ENCODE measurements at regions not wholly inside any gene's neighbourhood (a gene's known extent, or its start where the extent isn't known, plus 50 kb on each side); places are given as distances from the start of the nearest gene placed in this dataset.

DNA sequence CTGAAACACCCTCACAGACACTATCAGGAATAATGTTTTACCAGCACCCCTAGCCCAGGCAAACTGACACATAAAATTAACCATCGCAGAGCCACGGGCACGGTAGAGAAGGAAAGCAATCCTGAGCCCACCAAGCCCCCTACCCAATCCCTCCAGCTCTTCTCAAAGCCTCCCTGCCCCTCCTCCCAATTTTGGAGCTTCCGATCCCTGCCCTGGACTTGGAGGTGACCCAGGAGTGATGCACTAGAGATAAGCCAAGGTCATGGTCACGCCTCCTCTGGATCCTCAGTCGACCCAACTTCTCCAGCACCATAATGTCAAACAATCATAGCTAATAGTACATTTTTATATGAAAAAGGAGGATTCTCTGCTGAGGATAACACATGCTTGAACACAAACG lies 188.7 kb upstream of the NSMCE3 start:
- Histone ChIP-seq H3K4me3 (no peak overlapping the region), H3K4me2 (no peak overlapping the region), H3K27ac (no peak overlapping the region), H3K4me1 (no peaks in the 10 kb centered on the region), H3K9me3 (no peaks in the 10 kb centered on the region)
- WGBS (ENCODE audit: missing lambda C conversion rate) = 41% methylated on average over 7 of the region's 7 CpGs
- DNase-seq (ENCODE audit: low read depth in 1 of 2, low spot score in 1 of 2) (no peak), ATAC-seq (no peak), FAIRE-seq (no peak)
- TF ChIP-seq HOXB13 (CRISPR knock-in tag; IDR thresholded peaks at IDR 0.05; ENCODE audit: low read depth) = no peak
- POLR2A ChIA-PET = no interaction called here
- CTCF ChIA-PET = interaction anchor here (1.6 kb wide), 2 partner anchors 9 kb away, joined by 4 to 7 read pairs; no protein-coding TSS in a partner anchor

- no peak overlapping the region for H3K27ac ChIP-seq
- H3K4me3 ChIP-seq = no peak overlapping the region
- TF ChIP-seq SREBF2 (IDR thresholded peaks at IDR 0.05) = no peak
- no peak for TF ChIP-seq CBX2 (IDR thresholded peaks at IDR 0.05; ENCODE audit: borderline replicate concordance, low read depth)
- TF ChIP-seq EHF (CRISPR knock-in tag; IDR thresholded peaks at IDR 0.05) = no peak
- TF ChIP-seq MAZ (IDR thresholded peaks at IDR 0.05; ENCODE audit: borderline replicate concordance, low read depth, low read length) = no peak
- TF ChIP-seq CBX8 (IDR thresholded peaks at IDR 0.05) = no peak
- TF ChIP-seq CHD4 (IDR thresholded peaks at IDR 0.05; ENCODE audit: borderline replicate concordance) = no peak
- no peak for TF ChIP-seq ZNF302 (CRISPR knock-in tag; IDR thresholded peaks at IDR 0.05)
- TF ChIP-seq, protein P1, sequence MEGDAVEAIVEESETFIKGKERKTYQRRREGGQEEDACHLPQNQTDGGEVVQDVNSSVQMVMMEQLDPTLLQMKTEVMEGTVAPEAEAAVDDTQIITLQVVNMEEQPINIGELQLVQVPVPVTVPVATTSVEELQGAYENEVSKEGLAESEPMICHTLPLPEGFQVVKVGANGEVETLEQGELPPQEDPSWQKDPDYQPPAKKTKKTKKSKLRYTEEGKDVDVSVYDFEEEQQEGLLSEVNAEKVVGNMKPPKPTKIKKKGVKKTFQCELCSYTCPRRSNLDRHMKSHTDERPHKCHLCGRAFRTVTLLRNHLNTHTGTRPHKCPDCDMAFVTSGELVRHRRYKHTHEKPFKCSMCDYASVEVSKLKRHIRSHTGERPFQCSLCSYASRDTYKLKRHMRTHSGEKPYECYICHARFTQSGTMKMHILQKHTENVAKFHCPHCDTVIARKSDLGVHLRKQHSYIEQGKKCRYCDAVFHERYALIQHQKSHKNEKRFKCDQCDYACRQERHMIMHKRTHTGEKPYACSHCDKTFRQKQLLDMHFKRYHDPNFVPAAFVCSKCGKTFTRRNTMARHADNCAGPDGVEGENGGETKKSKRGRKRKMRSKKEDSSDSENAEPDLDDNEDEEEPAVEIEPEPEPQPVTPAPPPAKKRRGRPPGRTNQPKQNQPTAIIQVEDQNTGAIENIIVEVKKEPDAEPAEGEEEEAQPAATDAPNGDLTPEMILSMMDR (IDR thresholded peaks at IDR 0.05) = no peak
- TF ChIP-seq RAD21 (conservative IDR thresholded peaks at IDR 0.05 in 1 of 2, IDR thresholded peaks at IDR 0.05 in 1 of 2) = no peak
- FAIRE-seq (no peak), ATAC-seq (no peak), DNase-seq (ENCODE audit: low read depth in 1 of 2, low spot score in 1 of 2) (no peak)
- H3K9me3 ChIP-seq = no peaks in the 10 kb centered on the region
- WGBS (ENCODE audit: missing lambda C conversion rate) = 36% methylated on average over 6 of the region's 6 CpGs
- H3K4me1 ChIP-seq = no peaks in the 10 kb centered on the region
- POLR2A ChIA-PET = no interaction called here
- no peak overlapping the region for H3K4me2 ChIP-seq
- CTCF ChIA-PET = interaction anchor here (1.3 to 1.6 kb wide), 3 partner anchors 9 to 10 kb away, joined by 3 to 7 read pairs (median 4); no protein-coding TSS in a partner anchor
Observed at GRCh38 chr15:29457729-29458128, 188.1 kb upstream of the NSMCE3 start.

GRCh38 chr15:29456964-29457363 lies 187.3 kb upstream of the NSMCE3 start:
- POLR2A ChIA-PET = no interaction called here
- Histone ChIP-seq H3K27ac (no peak overlapping the region), H3K4me3 (no peak overlapping the region), H3K4me1 (no peaks in the 10 kb centered on the region), H3K4me2 (no peak overlapping the region), H3K9me3 (no peaks in the 10 kb centered on the region)
- ATAC-seq = no peak
- TF ChIP-seq, protein P2, sequence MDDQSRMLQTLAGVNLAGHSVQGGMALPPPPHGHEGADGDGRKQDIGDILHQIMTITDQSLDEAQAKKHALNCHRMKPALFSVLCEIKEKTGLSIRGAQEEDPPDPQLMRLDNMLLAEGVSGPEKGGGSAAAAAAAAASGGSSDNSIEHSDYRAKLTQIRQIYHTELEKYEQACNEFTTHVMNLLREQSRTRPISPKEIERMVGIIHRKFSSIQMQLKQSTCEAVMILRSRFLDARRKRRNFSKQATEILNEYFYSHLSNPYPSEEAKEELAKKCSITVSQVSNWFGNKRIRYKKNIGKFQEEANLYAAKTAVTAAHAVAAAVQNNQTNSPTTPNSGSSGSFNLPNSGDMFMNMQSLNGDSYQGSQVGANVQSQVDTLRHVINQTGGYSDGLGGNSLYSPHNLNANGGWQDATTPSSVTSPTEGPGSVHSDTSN (IDR thresholded peaks at IDR 0.05) = no peak
- TF ChIP-seq HEYL (CRISPR knock-in tag; IDR thresholded peaks at IDR 0.05) = no peak
- TF ChIP-seq KDM5A (IDR thresholded peaks at IDR 0.05) = no peak
- no peak for TF ChIP-seq E2F6 (IDR thresholded peaks at IDR 0.05; ENCODE audit: borderline replicate concordance, low read depth)
- no peak for TF ChIP-seq CHD2 (IDR thresholded peaks at IDR 0.05; ENCODE audit: low read length, partially characterized antibody)
- no peak for TF ChIP-seq RNF2 (IDR thresholded peaks at IDR 0.05; ENCODE audit: borderline replicate concordance, low read depth)
- no peak for TF ChIP-seq JUN (IDR thresholded peaks at IDR 0.05)
- TF ChIP-seq ZNF302 (CRISPR knock-in tag; IDR thresholded peaks at IDR 0.05) = no peak
- no peak for TF ChIP-seq EHMT2 (IDR thresholded peaks at IDR 0.05; ENCODE audit: low read depth)
- TF ChIP-seq EHF (CRISPR knock-in tag; IDR thresholded peaks at IDR 0.05) = no peak
- no peak for TF ChIP-seq GATA3 (IDR thresholded peaks at IDR 0.05; ENCODE audit: borderline replicate concordance)
- TF ChIP-seq NFE2L2 (conservative IDR thresholded peaks at IDR 0.05; ENCODE audit: low read length) = no peak
- TF ChIP-seq FOSL2 (IDR thresholded peaks at IDR 0.05) = no peak
- no peak for TF ChIP-seq FOSL2 (CRISPR knock-in tag; IDR thresholded peaks at IDR 0.05)
- TF ChIP-seq FOXS1 (CRISPR knock-in tag; IDR thresholded peaks at IDR 0.05) = no peak
- no peak for TF ChIP-seq CBX8 (IDR thresholded peaks at IDR 0.05)
- TF ChIP-seq REST (IDR thresholded peaks at IDR 0.05) = no peak
- CTCF ChIA-PET = interaction anchor here (1.3 kb wide), 2 partner anchors 11 to 14 kb away, joined by 3 read pairs; no protein-coding TSS in a partner anchor
- DNase-seq (ENCODE audit: low read depth in 1 of 2, low spot score in 1 of 2) = no peak
- no peak for FAIRE-seq
- WGBS (ENCODE audit: missing lambda C conversion rate) = 48% methylated on average over 8 of the region's 8 CpGs
